ENCODE measurements at regions not wholly inside any gene's neighbourhood (a gene's known extent, or its start where the extent isn't known, plus 50 kb on each side); places are given as distances from the start of the nearest gene placed in this dataset.

GRCh38 chr15:66894363-66894762, 171.0 kb upstream of the SMAD3 start:
- no peak for TF ChIP-seq CTCF (IDR thresholded peaks at IDR 0.05 in 8 of 11, conservative IDR thresholded peaks at IDR 0.05 in 3 of 11)
- TF ChIP-seq POLR2AphosphoS5 (IDR thresholded peaks at IDR 0.05), result no peak
- TF ChIP-seq POLR2A (IDR thresholded peaks at IDR 0.05), result no peak

All from spleen (tissue), 7 donors.